ENCODE measurements at regions not wholly inside any gene's neighbourhood (a gene's known extent, or its start where the extent isn't known, plus 50 kb on each side); places are given as distances from the start of the nearest gene placed in this dataset.
A peak's percentile ranks its signal among the peaks of the same experiment; 100 is the strongest.

DNA sequence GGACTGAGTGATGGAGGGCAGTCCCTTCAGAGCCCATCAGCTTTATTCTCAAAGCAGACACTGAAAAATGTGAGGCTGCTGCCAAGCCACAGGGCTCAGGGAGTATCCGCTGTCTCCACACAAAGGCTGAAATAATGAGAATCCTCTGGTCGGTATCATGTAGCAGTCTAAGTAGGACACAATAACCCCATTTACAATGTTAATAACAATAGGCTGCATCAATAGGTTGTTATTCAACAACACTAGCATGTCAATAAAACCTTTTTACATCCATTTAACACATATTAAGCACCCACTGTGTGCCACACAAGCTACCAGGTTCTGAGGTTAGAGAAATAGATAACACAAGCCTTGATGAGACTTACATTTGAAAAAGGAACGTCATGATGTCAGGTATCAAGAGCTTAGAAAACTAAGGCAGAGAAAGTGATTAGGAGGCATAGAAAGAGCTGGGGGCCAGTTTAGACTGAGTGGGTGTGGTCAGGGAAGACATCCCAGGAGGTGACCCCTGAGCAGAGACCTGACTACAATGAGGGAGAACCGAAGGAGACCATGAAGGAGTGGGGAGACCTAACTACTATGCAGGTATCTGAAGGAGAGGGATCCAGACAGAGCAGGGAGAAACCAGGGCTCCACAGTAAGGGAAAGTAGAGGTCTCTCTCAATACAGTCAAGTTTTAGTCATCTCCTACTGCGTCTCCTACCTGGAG lies 140.1 kb upstream of the GRIA1 start:
- FAIRE-seq (no peak), DNase-seq (ENCODE audit: low read depth) (no peak)
- TF ChIP-seq EZH2 (IDR thresholded peaks at IDR 0.05; ENCODE audit: insufficient read depth, low read length), result no peak
- TF ChIP-seq, protein P1, sequence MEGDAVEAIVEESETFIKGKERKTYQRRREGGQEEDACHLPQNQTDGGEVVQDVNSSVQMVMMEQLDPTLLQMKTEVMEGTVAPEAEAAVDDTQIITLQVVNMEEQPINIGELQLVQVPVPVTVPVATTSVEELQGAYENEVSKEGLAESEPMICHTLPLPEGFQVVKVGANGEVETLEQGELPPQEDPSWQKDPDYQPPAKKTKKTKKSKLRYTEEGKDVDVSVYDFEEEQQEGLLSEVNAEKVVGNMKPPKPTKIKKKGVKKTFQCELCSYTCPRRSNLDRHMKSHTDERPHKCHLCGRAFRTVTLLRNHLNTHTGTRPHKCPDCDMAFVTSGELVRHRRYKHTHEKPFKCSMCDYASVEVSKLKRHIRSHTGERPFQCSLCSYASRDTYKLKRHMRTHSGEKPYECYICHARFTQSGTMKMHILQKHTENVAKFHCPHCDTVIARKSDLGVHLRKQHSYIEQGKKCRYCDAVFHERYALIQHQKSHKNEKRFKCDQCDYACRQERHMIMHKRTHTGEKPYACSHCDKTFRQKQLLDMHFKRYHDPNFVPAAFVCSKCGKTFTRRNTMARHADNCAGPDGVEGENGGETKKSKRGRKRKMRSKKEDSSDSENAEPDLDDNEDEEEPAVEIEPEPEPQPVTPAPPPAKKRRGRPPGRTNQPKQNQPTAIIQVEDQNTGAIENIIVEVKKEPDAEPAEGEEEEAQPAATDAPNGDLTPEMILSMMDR (IDR thresholded peaks at IDR 0.05; ENCODE audit: insufficient read depth, low read depth, low read length), result no peak
- peaks cover 2% of the 10 kb centered on the region for H3K9me3 Mint-ChIP-seq (ENCODE audit: unreplicated experiment)
- Histone ChIP-seq H3K27ac (ENCODE audit: low read depth, low read length) (no peak overlapping the region), H3K9ac (ENCODE audit: low read length) (no peak overlapping the region), H3K9me3 (ENCODE audit: insufficient read depth, low read depth, low read length) (no peaks in the 10 kb centered on the region), H4K20me1 (ENCODE audit: insufficient read depth, low read length) (no peaks in the 10 kb centered on the region), H3K4me1 (ENCODE audit: insufficient read depth, low read length) (peaks cover 5% of the 10 kb centered on the region), H3K79me2 (ENCODE audit: insufficient read depth, low read length) (no peaks in the 10 kb centered on the region), H3K4me2 (ENCODE audit: low read length) (no peak overlapping the region), H3K27me3 (ENCODE audit: insufficient read depth, low read length) (no peaks in the 10 kb centered on the region), H3K36me3 (ENCODE audit: insufficient read depth, low read length) (no peaks in the 10 kb centered on the region), H2AFZ (ENCODE audit: low read depth, low read length) (no peak overlapping the region), H3K4me3 (ENCODE audit: insufficient read depth, low read depth, low read length) (no peak overlapping the region)
- no peak overlapping the region for H3K4me3 Mint-ChIP-seq (ENCODE audit: unreplicated experiment)
- H3K4me1 Mint-ChIP-seq (ENCODE audit: low read depth, unreplicated experiment), result peaks cover 21% of the 10 kb centered on the region
- peaks cover 17% of the 10 kb centered on the region for H3K27me3 Mint-ChIP-seq (ENCODE audit: low read depth, unreplicated experiment)
- no peak overlapping the region for H3K27ac Mint-ChIP-seq (ENCODE audit: unreplicated experiment)
- no peaks in the 10 kb centered on the region for H3K36me3 Mint-ChIP-seq (ENCODE audit: low read depth, unreplicated experiment)

DNA sequence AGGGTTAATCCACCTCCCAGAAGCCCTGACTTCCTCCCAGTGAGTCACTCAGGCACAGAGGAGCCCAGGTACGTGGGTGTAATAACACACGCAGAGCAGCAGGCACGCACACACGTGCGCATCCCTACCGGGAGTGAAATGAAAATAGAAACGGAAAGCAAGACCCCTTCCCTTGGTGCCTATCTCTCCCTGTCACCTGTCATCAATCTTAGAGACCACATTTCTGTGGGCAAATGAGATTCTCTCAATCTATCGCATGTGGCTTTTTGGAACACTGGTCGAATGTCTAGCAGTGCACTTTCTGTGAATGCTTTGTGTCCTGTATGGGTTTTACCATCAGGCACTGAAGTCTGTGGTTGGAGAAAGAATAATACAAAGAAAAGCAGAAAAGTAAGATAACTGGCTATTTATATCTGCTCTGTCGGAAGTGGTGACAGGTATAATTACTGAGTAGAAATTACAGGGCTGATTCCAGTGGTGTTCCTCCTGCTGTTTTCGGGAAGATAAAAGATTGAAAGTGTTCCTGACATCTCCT lies 137.7 kb upstream of the GRIA1 start:
- H3K4me3 Mint-ChIP-seq (ENCODE audit: unreplicated experiment), result no peak overlapping the region
- Histone ChIP-seq H3K27me3 (ENCODE audit: insufficient read depth, low read length) (no peaks in the 10 kb centered on the region), H3K9ac (ENCODE audit: low read length) (no peak overlapping the region), H3K36me3 (ENCODE audit: insufficient read depth, low read length) (no peaks in the 10 kb centered on the region), H2AFZ (ENCODE audit: low read depth, low read length) (peak overlapping the region; percentile 27), H4K20me1 (ENCODE audit: insufficient read depth, low read length) (no peaks in the 10 kb centered on the region), H3K4me1 (ENCODE audit: insufficient read depth, low read length) (peaks cover 5% of the 10 kb centered on the region), H3K4me2 (ENCODE audit: low read length) (peak overlapping the region; percentile 66), H3K4me3 (ENCODE audit: insufficient read depth, low read depth, low read length) (no peak overlapping the region), H3K9me3 (ENCODE audit: insufficient read depth, low read depth, low read length) (no peaks in the 10 kb centered on the region), H3K79me2 (ENCODE audit: insufficient read depth, low read length) (no peaks in the 10 kb centered on the region), H3K27ac (ENCODE audit: low read depth, low read length) (no peak overlapping the region)
- no peak for TF ChIP-seq EZH2 (IDR thresholded peaks at IDR 0.05; ENCODE audit: insufficient read depth, low read length)
- TF ChIP-seq, protein P1 (IDR thresholded peaks at IDR 0.05; ENCODE audit: insufficient read depth, low read depth, low read length), result no peak
- no peaks in the 10 kb centered on the region for H3K9me3 Mint-ChIP-seq (ENCODE audit: unreplicated experiment)
- FAIRE-seq, result no peak
- peaks cover 16% of the 10 kb centered on the region for H3K4me1 Mint-ChIP-seq (ENCODE audit: low read depth, unreplicated experiment)
- peaks cover 17% of the 10 kb centered on the region for H3K27me3 Mint-ChIP-seq (ENCODE audit: low read depth, unreplicated experiment)
- no peak overlapping the region for H3K27ac Mint-ChIP-seq (ENCODE audit: unreplicated experiment)
- H3K36me3 Mint-ChIP-seq (ENCODE audit: low read depth, unreplicated experiment), result no peaks in the 10 kb centered on the region
- peak; percentile 40 for DNase-seq (ENCODE audit: low read depth)

DNA sequence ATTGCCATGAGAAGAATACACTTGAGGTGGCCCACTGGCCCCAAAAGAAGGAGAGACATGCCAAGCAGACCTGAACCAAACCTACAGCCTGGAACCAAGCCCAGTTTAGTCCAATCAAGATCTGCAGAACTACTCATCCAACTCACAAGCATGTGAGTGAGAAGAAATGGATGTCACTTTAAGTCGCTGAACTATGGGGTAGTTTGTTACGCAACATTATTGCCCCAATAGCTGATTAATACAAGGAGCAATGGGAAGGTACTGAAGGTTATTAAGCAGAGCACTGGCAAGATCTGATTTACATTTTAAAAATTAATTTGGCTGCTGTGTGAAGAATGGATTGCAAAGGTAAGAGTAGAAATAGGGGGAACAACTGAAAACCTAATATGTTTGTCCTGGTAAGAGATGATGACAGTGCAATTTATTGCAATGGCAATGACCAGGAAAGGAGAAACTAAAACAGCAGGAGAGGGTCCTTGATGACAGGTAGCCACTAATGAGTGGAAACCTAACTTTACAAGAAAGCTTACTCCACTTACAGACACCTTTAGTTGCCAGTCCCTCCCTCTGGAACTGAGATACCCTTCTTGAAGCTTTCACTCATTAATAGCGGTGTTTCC lies 132.9 kb upstream of the GRIA1 start:
- no peak for FAIRE-seq

More for the DNA sequence above, 132.9 kb upstream of the GRIA1 start:
- Histone ChIP-seq H3K27ac (ENCODE audit: low read depth, low read length) (no peak overlapping the region), H3K4me1 (ENCODE audit: insufficient read depth, low read length) (peaks cover 5% of the 10 kb centered on the region), H3K9ac (ENCODE audit: low read length) (no peak overlapping the region), H2AFZ (ENCODE audit: low read depth, low read length) (no peak overlapping the region), H3K27me3 (ENCODE audit: insufficient read depth, low read length) (no peaks in the 10 kb centered on the region), H3K4me3 (ENCODE audit: insufficient read depth, low read depth, low read length) (no peak overlapping the region), H3K4me2 (ENCODE audit: low read length) (no peak overlapping the region), H3K36me3 (ENCODE audit: insufficient read depth, low read length) (no peaks in the 10 kb centered on the region), H3K79me2 (ENCODE audit: insufficient read depth, low read length) (no peaks in the 10 kb centered on the region), H4K20me1 (ENCODE audit: insufficient read depth, low read length) (no peaks in the 10 kb centered on the region), H3K9me3 (ENCODE audit: insufficient read depth, low read depth, low read length) (no peaks in the 10 kb centered on the region)
- H3K4me1 Mint-ChIP-seq (ENCODE audit: low read depth, unreplicated experiment), result peaks cover 18% of the 10 kb centered on the region
- no peak overlapping the region for H3K27ac Mint-ChIP-seq (ENCODE audit: unreplicated experiment)
- DNase-seq (ENCODE audit: low read depth), result no peak
- no peak overlapping the region for H3K4me3 Mint-ChIP-seq (ENCODE audit: unreplicated experiment)
- H3K27me3 Mint-ChIP-seq (ENCODE audit: low read depth, unreplicated experiment), result no peaks in the 10 kb centered on the region
- no peaks in the 10 kb centered on the region for H3K9me3 Mint-ChIP-seq (ENCODE audit: unreplicated experiment)
- no peaks in the 10 kb centered on the region for H3K36me3 Mint-ChIP-seq (ENCODE audit: low read depth, unreplicated experiment)
- TF ChIP-seq, protein P1 (IDR thresholded peaks at IDR 0.05; ENCODE audit: insufficient read depth, low read depth, low read length), result no peak
- TF ChIP-seq EZH2 (IDR thresholded peaks at IDR 0.05; ENCODE audit: insufficient read depth, low read length), result no peak

Measured in astrocyte (in vitro differentiated cells and primary cell).